Right renal cortex interstitium (tissue), 3 donors: ENCODE measurements at regions not wholly inside any gene's neighbourhood (a gene's known extent, or its start where the extent isn't known, plus 50 kb on each side); places are given as distances from the start of the nearest gene placed in this dataset.
"Not testable (repeated sequence)": the region's sequence is repeated elsewhere in the genome, so short reads cannot be mapped to it uniquely, and the experiment has no call there.

Source experiments
- DNase-seq, 3 donors: peaks; one replicate each; pipeline ENCODE4 v3.0.0-alpha.2; 2013; ENCODE audit warnings: low read depth in 3 of 3, low spot score in 2 of 3

DNA sequence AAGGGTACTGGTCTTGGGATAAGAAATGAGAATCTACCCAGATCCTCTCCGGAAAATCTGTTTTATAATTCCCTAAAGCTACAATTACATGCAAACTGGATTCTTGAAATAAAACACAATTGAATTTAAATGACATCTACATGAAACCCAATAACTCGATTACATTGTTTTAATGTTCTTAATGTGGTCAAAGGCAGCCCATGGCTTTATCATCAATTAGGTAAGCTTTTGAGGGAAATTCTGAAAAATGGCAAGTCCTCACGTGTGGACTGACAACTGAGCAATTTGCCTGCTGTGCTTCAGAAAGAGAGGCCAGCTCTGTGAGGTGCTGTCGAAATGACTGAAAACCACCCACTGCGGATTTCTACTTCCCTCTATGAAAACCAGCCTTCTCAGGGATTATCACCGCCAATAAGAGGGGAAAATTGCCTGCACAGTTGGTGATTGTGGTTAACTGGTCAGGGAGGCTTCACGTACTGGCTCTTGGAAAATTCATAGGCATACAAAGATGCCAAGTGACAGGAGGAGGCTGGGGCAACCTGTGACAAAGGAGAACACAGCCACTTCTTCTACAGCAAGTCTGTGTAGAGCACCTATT is 200.8 kb upstream of the SLCO3A1 start:
- no peak for DNase-seq

DNA sequence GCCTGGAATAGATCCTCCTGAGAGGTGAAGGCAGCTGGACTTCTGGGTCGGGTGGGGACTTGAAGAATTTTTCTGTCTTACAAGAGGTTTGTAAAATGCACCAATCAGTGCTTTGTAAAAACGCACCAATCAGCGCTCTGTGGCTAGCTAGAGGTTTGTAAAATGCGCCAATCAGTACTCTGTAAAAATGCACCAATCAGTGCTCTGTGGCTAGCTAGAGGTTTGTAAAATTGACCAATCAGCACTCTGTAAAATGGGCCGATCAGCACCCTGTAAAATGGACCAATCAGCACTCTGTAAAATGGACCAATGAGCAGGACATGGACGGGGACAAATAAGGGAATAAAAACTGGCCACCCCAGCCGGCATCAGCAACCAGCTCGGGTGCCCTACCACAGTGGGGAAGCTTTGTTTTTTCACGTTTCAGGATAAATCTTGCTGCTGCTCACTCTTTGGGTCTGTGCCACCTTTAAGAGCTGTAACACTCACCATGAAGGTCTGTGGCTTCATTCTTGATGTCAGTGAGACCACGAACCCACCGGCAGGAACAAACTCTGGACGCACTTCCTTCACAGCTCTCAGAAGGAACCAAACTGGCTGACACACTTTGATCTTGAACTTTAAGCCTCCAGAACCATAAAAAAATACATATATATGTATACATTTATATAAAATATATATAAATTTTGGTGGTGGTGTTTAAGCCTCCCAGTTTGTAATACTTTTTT is 197.8 kb upstream of the SLCO3A1 start:
- not testable (repeated sequence) for DNase-seq

DNA sequence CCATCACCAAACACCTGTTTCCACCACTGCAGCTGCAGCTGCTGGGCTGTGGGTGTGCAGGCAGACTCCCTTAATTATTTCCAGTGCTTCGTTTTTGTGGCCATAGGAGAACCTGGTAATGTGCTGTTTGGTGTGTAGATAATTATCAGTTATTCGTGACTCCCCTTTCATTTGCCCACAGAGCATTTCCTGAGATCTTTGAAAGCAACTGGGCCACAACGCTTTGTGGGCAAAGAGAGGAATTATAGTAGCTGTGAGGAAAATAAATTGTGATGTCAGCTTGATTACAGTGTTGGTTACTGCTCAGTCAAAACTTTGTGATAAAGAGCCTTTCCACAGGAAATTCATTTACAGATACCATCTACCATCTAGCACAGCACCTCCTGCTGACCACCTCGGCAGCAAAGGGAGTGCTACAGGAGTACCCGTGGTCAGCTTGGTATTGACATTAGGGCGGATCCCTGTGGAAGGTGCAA is 193.3 kb upstream of the SLCO3A1 start:
- DNase-seq, result no peak

- no peak for DNase-seq
These were observed 189.2 kb upstream of the SLCO3A1 start for GRCh38 chr15:91664224-91664836.

DNA sequence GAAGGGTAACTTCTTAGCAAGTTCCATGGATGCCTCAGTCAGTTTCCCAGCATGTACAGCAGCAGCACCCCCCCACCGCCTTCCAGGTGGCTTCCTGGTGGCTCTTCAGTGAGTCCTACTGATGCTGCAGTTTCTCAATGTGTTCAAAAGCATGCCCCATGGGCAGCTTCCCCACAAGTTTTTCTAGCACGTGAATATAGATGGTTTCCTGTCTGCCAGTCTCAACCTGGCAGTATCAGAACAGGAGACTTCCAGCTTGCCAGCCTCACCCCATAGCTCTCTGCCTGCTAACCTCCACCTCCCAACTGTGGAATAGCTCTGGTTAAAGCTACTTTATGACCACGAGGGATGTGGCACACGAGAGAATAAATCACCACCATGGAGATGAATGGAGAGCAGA is 188.3 kb upstream of the SLCO3A1 start:
- no peak for DNase-seq

DNA sequence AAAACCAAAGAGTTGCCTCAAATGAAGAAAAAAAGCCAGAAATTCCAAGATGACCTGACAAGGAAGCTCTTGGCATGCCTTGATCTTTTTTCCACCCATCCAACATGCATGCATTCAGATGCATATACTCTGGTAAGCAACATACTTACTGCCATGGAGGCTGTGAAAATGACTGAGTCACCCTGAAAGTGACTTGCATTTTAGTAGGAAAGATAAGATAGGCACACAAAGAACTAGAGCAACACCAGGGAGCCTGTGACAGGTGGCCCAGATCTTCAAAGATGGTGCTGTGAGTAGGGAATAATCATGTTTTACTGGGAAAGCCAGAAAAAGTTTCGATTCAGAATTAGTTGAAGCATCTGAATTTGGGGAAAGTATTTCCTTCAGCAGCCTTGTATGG is 185.1 kb upstream of the SLCO3A1 start:
- no peak for DNase-seq

DNA sequence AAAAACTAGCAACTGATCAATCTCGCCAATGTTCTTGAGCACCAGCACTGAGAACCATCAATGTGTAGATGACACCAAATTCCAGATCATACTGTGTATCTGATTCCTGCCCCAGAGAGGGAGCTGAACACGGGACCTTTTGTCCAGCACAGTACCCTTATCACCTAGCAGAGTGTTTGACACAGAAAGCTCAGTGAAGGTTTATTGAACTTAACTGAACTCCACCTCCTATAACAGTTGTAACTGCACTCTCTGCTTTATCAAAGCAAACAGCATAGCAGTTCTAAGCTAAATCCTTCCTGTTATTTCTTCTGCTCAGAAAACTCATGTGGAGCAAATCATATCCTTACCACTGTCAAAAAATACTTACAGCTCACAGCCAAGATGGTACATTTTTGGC is 183.4 kb upstream of the SLCO3A1 start:
- no peak for DNase-seq

DNA sequence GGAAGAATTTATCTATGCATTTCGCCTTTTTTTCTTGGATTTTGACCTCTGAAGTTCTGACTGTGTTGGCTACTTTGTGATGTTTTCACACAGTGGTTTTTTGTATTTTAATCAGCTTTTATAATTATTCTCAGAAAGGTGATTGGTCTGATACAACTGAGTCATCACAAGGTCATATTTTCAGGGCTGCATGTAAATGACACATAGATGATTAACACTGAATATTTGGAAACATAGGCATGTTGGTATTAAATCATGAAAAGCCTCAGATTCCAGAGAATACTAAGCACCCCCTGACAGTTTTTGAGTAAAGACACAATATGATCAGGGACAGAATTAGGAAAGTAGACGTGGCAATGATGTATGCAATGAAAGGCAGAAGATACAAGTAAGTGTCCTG is 175.5 kb upstream of the SLCO3A1 start:
- no peak for DNase-seq

DNA sequence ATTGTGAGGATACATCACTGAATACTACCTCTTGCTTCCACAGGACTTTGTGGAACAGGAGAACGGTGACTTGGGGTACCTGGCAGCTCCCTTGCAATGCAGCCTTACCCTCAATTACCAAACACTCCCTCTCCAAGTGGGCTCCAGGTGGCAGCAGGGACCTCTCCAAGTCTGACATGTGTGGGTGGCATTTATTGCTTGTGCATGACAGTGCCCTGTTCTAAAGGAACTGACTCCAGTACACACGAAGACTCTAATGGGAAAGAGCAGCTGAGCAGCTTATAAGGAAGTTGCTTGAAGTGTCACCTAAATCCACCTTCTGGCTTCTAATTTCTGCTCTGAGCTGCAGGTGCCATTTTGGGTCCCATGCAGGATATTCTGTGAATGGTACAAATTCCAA is 174.1 kb upstream of the SLCO3A1 start:
- no peak for DNase-seq

- DNase-seq, result no peak
These were observed 168.1 kb upstream of the SLCO3A1 start for GRCh38 chr15:91685436-91685835.

DNA sequence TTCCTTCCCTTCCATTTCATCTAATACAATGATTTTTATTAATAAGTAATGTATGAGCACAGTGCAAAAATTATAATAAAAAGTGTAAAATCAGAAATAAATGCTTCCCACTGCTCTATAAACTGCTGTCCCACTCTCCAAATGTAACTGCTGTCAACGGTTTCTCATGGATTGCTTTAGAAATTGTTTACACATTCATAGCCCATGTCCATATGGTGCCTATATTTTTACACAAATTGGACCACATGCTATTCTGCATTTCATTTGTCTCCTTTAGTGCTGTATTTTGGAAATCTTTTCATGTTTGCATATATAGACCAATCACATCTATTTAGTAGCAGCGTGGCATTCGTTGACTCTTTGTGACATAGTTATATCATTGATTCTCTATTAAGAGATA is 164.7 kb upstream of the SLCO3A1 start:
- DNase-seq, result no peak

- DNase-seq, result no peak
These were observed 164.1 kb upstream of the SLCO3A1 start for GRCh38 chr15:91689377-91689776.

GRCh38 chr15:91692596-91692995 is 160.9 kb upstream of the SLCO3A1 start:
- DNase-seq, result no peak

GRCh38 chr15:91694131-91694830 is 159.2 kb upstream of the SLCO3A1 start:
- no peak for DNase-seq

DNA sequence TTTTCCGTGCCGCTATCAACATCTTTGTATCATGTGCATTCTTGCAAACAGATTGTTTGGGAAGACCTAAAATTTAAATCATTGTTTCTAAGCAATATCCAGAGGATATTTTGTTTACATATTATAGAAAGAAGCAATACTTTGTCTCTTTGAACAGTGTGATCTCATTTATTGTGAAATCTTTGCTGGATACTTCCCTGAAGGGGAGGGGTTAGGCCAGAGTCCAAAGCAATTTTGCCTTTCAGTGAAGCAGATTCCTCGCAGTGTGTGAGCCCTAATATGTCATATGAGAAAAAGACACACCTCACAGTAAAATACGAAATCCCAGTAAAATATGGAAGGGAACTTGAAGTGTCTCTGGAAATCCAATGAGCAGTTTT is 158.7 kb upstream of the SLCO3A1 start:
- no peak for DNase-seq

DNA sequence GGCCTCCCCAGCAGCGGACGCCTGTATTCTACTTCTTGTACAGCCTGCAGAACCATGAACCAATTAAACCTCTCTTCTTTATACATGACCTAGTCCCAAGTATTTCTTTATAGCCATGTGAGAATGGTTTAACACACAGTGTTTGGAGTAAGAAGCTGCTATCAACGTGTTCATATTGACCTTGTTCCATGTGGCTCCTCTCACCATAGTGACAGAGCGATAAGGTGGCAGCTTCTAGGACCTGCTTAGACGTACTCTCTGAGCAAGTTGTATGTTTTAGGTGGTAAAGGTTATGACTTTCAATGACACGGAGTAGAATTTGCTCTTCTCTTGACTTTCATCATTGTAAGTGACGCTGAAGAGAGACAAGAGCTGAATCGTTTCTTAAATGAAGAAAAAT is 157.7 kb upstream of the SLCO3A1 start:
- no peak for DNase-seq

- DNase-seq, result no peak
These were observed 156.5 kb upstream of the SLCO3A1 start for GRCh38 chr15:91696981-91697380.

- no peak for DNase-seq
These were observed 155.3 kb upstream of the SLCO3A1 start for GRCh38 chr15:91698241-91698640.

- no peak for DNase-seq
These were observed 153.8 kb upstream of the SLCO3A1 start for GRCh38 chr15:91699741-91700140.

GRCh38 chr15:91703274-91703673 is 150.2 kb upstream of the SLCO3A1 start:
- no peak for DNase-seq

DNA sequence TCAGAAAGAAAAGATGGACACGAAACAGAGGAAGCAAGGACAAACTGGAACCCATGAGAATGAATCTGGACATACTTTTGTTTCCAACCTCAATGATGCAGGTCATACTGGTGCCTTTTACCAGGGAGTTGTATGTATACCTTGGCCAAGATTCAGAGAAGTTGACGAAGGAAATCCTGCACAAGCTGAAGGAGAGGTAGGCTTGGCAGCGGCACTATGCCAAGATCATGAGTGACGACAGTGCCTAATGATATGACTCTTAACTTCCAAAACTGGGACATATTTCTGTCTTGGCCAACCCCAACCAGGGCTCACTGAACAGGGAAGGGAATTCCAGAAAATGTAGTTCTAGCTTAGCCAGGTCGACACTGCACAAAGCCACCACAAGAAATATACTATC is 149.2 kb upstream of the SLCO3A1 start:
- no peak for DNase-seq
